ENCODE measurements at regions not wholly inside any gene's neighbourhood (a gene's known extent, or its start where the extent isn't known, plus 50 kb on each side); places are given as distances from the start of the nearest gene placed in this dataset.

GRCh38 chr9:2459756-2460155, 161.8 kb upstream of the VLDLR start:
- in situ Hi-C loops (cut with MboI), result no loop called here
- Histone ChIP-seq H3K4me1 (ENCODE audit: insufficient read depth) (no peaks in the 10 kb centered on the region), H3K9me3 (ENCODE audit: low read depth) (no peaks in the 10 kb centered on the region), H3K27me3 (replicated peaks; ENCODE audit: insufficient read depth) (no peaks in the 10 kb centered on the region), H3K9me2 (ENCODE audit: insufficient read depth) (no peaks in the 10 kb centered on the region), H3K79me2 (ENCODE audit: insufficient read depth) (no peaks in the 10 kb centered on the region), H3K4me3 (no peak overlapping the region), H4K20me1 (ENCODE audit: insufficient read depth) (no peaks in the 10 kb centered on the region), H2AFZ (no peak overlapping the region), H3K27ac (no peak overlapping the region), H3F3A (ENCODE audit: insufficient read depth) (no peaks in the 10 kb centered on the region), H3K36me3 (ENCODE audit: low read depth) (no peaks in the 10 kb centered on the region; the same call in 1 of the 2 replicates), H3K4me2 (ENCODE audit: unreplicated experiment) (no peak overlapping the region), H3K9ac (no peak overlapping the region)
- no peak for TF ChIP-seq EZH2 (IDR thresholded peaks at IDR 0.05; ENCODE audit: insufficient read depth, poor library complexity, severe bottlenecking)
- TF ChIP-seq EZH2phosphoT487 (IDR thresholded peaks at IDR 0.05; ENCODE audit: insufficient read depth, low read depth), result no peak
- 19 to 23% methylated on average over 3 of the region's 3 CpGs for WGBS, 2 experiments (ENCODE audit: low coverage in 1 of 2, low lambda C conversion rate in 2 of 2, missing lambda C conversion rate in 2 of 2)
- DNase-seq, result no peak

- no peak overlapping the region for H3K4me2 ChIP-seq (ENCODE audit: unreplicated experiment)
- H3K27me3 ChIP-seq (replicated peaks; ENCODE audit: insufficient read depth), result no peaks in the 10 kb centered on the region
- H3K9me2 ChIP-seq (ENCODE audit: insufficient read depth), result no peaks in the 10 kb centered on the region
- no peaks in the 10 kb centered on the region for H3K79me2 ChIP-seq (ENCODE audit: insufficient read depth)
- no peak overlapping the region for H3K9ac ChIP-seq
- no peaks in the 10 kb centered on the region; the same call in 1 of the 2 replicates for H3K36me3 ChIP-seq (ENCODE audit: low read depth)
- no peak overlapping the region for H3K27ac ChIP-seq
- H4K20me1 ChIP-seq (ENCODE audit: insufficient read depth), result no peaks in the 10 kb centered on the region
- no peak overlapping the region for H2AFZ ChIP-seq
- no peaks in the 10 kb centered on the region for H3F3A ChIP-seq (ENCODE audit: insufficient read depth)
- no peaks in the 10 kb centered on the region for H3K9me3 ChIP-seq (ENCODE audit: low read depth)
- WGBS, 2 experiments (ENCODE audit: low coverage in 1 of 2, low lambda C conversion rate in 2 of 2, missing lambda C conversion rate in 2 of 2), result 19 to 21% methylated on average over 5 of the region's 5 CpGs
- no peak overlapping the region for H3K4me3 ChIP-seq
- in situ Hi-C loops (cut with MboI), result no loop called here
- DNase-seq, result peak; percentile 23
- no peaks in the 10 kb centered on the region for H3K4me1 ChIP-seq (ENCODE audit: insufficient read depth)
- TF ChIP-seq EZH2phosphoT487 (IDR thresholded peaks at IDR 0.05; ENCODE audit: insufficient read depth, low read depth), result no peak
- TF ChIP-seq EZH2 (IDR thresholded peaks at IDR 0.05; ENCODE audit: insufficient read depth, poor library complexity, severe bottlenecking), result no peak
These were observed 159.7 kb upstream of the VLDLR start for GRCh38 chr9:2461892-2462291.

- Histone ChIP-seq H3K36me3 (ENCODE audit: low read depth) (no peaks in the 10 kb centered on the region; the same call in 1 of the 2 replicates), H3K79me2 (ENCODE audit: insufficient read depth) (no peaks in the 10 kb centered on the region), H3K27me3 (replicated peaks; ENCODE audit: insufficient read depth) (no peaks in the 10 kb centered on the region), H3K27ac (no peak overlapping the region), H3F3A (ENCODE audit: insufficient read depth) (no peaks in the 10 kb centered on the region), H3K4me3 (no peak overlapping the region), H3K9me2 (ENCODE audit: insufficient read depth) (no peaks in the 10 kb centered on the region), H3K4me2 (ENCODE audit: unreplicated experiment) (no peak overlapping the region), H4K20me1 (ENCODE audit: insufficient read depth) (no peaks in the 10 kb centered on the region), H3K9me3 (ENCODE audit: low read depth) (no peaks in the 10 kb centered on the region), H3K9ac (no peak overlapping the region), H2AFZ (no peak overlapping the region), H3K4me1 (ENCODE audit: insufficient read depth) (no peaks in the 10 kb centered on the region)
- 33 to 51% methylated on average over 2 of the region's 2 CpGs for WGBS, 2 experiments (ENCODE audit: low coverage in 1 of 2, low lambda C conversion rate in 2 of 2, missing lambda C conversion rate in 2 of 2)
- in situ Hi-C loops (cut with MboI), result no loop called here
- DNase-seq, result no peak
- TF ChIP-seq EZH2 (IDR thresholded peaks at IDR 0.05; ENCODE audit: insufficient read depth, poor library complexity, severe bottlenecking) (no peak), EZH2phosphoT487 (IDR thresholded peaks at IDR 0.05; ENCODE audit: insufficient read depth, low read depth) (no peak)
These were observed 157.0 kb upstream of the VLDLR start for GRCh38 chr9:2464624-2465023.

GRCh38 chr9:2465516-2465915, 156.1 kb upstream of the VLDLR start:
- H3K4me1 ChIP-seq (ENCODE audit: insufficient read depth), result no peaks in the 10 kb centered on the region
- no peak overlapping the region for H3K4me3 ChIP-seq
- no peak for DNase-seq
- no peak overlapping the region for H3K27ac ChIP-seq
- 50 to 58% methylated on average over 2 of the region's 2 CpGs for WGBS, 2 experiments (ENCODE audit: low coverage in 1 of 2, low lambda C conversion rate in 2 of 2, missing lambda C conversion rate in 2 of 2)
- H3K9me2 ChIP-seq (ENCODE audit: insufficient read depth), result no peaks in the 10 kb centered on the region
- H3K36me3 ChIP-seq (ENCODE audit: low read depth), result no peaks in the 10 kb centered on the region; the same call in 1 of the 2 replicates
- no peaks in the 10 kb centered on the region for H3K27me3 ChIP-seq (replicated peaks; ENCODE audit: insufficient read depth)
- H3F3A ChIP-seq (ENCODE audit: insufficient read depth), result no peaks in the 10 kb centered on the region
- no peaks in the 10 kb centered on the region for H3K79me2 ChIP-seq (ENCODE audit: insufficient read depth)
- in situ Hi-C loops (cut with MboI), result no loop called here
- H2AFZ ChIP-seq, result no peak overlapping the region
- no peaks in the 10 kb centered on the region for H4K20me1 ChIP-seq (ENCODE audit: insufficient read depth)
- TF ChIP-seq EZH2 (IDR thresholded peaks at IDR 0.05; ENCODE audit: insufficient read depth, poor library complexity, severe bottlenecking) (no peak), EZH2phosphoT487 (IDR thresholded peaks at IDR 0.05; ENCODE audit: insufficient read depth, low read depth) (no peak)
- no peaks in the 10 kb centered on the region for H3K9me3 ChIP-seq (ENCODE audit: low read depth)
- H3K9ac ChIP-seq, result no peak overlapping the region
- no peak overlapping the region for H3K4me2 ChIP-seq (ENCODE audit: unreplicated experiment)

GRCh38 chr9:2465921-2466460, 155.6 kb upstream of the VLDLR start:
- WGBS, 2 experiments (ENCODE audit: low coverage in 1 of 2, low lambda C conversion rate in 2 of 2, missing lambda C conversion rate in 2 of 2), result 80 to 82% methylated on average over 1 of the region's 1 CpG
- Histone ChIP-seq H3K27me3 (replicated peaks; ENCODE audit: insufficient read depth) (no peaks in the 10 kb centered on the region), H3K9ac (no peak overlapping the region), H3K4me3 (no peak overlapping the region), H3K36me3 (ENCODE audit: low read depth) (no peaks in the 10 kb centered on the region; the same call in 1 of the 2 replicates), H3K27ac (no peak overlapping the region), H3K9me3 (ENCODE audit: low read depth) (no peaks in the 10 kb centered on the region), H3K4me2 (ENCODE audit: unreplicated experiment) (no peak overlapping the region), H3F3A (ENCODE audit: insufficient read depth) (no peaks in the 10 kb centered on the region), H2AFZ (no peak overlapping the region), H3K4me1 (ENCODE audit: insufficient read depth) (no peaks in the 10 kb centered on the region), H4K20me1 (ENCODE audit: insufficient read depth) (no peaks in the 10 kb centered on the region), H3K79me2 (ENCODE audit: insufficient read depth) (no peaks in the 10 kb centered on the region), H3K9me2 (ENCODE audit: insufficient read depth) (no peaks in the 10 kb centered on the region)
- in situ Hi-C loops (cut with MboI), result no loop called here
- TF ChIP-seq EZH2 (IDR thresholded peaks at IDR 0.05; ENCODE audit: insufficient read depth, poor library complexity, severe bottlenecking) (no peak), EZH2phosphoT487 (IDR thresholded peaks at IDR 0.05; ENCODE audit: insufficient read depth, low read depth) (no peak)
- DNase-seq, result no peak

Measured in GM23248 (cell line).